IPS-18c (cell line): ENCODE measurements at regions not wholly inside any gene's neighbourhood (a gene's known extent, or its start where the extent isn't known, plus 50 kb on each side); places are given as distances from the start of the nearest gene placed in this dataset.
"Not testable (repeated sequence)": the region's sequence is repeated elsewhere in the genome, so short reads cannot be mapped to it uniquely, and the experiment has no call there.

ENCODE experiments used
- H3K4me3 ChIP-seq: 2 replicates; pipeline ENCODE4 v1.7.0; 2013; ENCODE audit warnings: low read depth, mild to moderate bottlenecking, low read length, moderate library complexity; ENCODE audit not compliant: insufficient read depth
- H3K9me3 ChIP-seq: one replicate; pipeline ENCODE4 v1.6.1; 2013; ENCODE audit warnings: mild to moderate bottlenecking, low read length, moderate library complexity; ENCODE audit not compliant: control insufficient read depth, insufficient read depth

DNA sequence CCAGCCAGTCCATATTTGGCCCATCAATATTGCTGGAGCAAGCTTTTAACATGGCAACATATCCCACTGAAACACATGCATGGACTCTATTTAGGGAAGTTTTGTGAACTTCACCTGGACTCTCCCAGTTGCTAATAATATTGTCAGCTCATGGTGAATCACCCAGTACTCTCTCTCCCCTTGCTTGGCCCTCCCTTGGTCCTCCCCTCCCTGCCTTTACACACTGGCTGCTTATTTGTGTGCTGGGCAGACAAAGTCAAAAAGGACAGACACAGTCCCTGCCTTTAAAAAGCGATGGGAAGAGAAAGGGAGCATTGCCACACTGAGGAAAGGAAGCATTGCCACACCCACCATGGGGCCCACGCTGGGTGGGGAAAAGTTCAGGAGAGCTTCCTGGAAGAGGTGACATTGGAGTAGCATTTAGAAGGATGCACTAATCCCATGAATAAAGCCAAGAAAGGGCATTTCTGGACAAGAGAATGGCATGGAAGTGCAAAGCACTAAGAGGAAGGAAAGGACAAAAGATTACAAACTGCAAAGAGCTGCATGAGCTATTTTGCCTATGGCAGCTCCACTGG, 143.4 kb upstream of the EXOC2 start:
- Histone ChIP-seq H3K9me3 (no peaks in the 10 kb centered on the region), H3K4me3 (no peak overlapping the region)

- Histone ChIP-seq H3K9me3 (no peaks in the 10 kb centered on the region), H3K4me3 (no peak overlapping the region)
Observed at GRCh38 chr6:835476-836160, 142.7 kb upstream of the EXOC2 start.

DNA sequence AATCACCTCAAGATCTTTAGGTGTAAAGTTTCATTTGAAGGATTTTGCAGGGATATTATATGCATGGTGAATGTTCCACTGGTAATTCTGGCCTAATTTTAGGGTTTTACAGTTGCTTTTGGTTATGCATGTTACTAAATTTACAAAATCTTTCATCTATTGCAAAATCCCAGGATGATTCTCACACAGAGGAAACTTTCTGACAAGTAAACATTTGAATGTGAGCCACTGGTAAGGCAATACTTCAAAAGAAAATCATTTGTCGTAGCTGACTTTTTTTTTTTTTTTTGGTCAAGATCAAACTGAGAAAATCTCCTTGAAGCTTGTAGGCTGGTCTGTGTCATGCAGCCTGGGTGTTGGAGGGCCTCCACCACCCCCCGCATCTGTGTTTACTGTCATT, 141.9 kb upstream of the EXOC2 start:
- Histone ChIP-seq H3K4me3 (no peak overlapping the region), H3K9me3 (no peaks in the 10 kb centered on the region)

DNA sequence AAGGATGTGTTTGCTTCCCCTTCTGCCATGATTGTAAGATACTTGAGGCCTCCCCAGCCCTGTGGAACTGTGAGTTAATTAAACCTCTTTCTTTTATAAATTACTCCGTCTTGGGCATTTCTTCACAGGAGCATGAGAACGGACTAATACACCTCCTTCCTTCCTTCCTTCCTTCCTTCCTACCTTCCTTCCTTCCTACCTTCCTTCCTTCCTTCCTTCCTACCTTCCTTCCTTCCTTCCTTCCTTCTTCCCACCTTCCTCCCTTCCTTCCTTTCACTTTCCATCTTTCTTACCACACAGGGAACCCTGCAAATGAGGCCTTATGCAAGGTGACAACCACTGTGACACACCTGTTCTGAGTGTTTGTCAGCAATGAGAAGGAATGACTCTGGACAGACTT, 141.3 kb upstream of the EXOC2 start:
- no peak overlapping the region for H3K4me3 ChIP-seq
- no peaks in the 10 kb centered on the region for H3K9me3 ChIP-seq

DNA sequence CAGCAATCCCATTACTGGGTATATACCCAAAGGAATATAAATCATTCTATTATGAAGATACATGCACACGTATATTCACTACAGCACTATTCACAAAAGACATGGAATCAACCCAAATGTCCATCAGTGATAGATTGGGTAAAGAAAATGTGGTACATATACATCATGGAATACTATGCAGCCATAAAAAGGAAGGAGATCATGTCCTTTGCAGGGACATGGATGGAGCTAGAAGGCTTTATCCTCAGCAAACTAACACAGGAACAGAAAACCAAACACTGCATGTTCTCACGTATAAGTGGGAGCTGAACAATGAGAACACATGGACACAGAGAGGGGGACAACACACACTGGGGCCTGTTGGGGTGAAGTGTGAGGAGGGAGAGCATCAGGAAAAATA, 139.9 kb upstream of the EXOC2 start:
- not testable (repeated sequence) for H3K9me3 ChIP-seq, H3K4me3 ChIP-seq

DNA sequence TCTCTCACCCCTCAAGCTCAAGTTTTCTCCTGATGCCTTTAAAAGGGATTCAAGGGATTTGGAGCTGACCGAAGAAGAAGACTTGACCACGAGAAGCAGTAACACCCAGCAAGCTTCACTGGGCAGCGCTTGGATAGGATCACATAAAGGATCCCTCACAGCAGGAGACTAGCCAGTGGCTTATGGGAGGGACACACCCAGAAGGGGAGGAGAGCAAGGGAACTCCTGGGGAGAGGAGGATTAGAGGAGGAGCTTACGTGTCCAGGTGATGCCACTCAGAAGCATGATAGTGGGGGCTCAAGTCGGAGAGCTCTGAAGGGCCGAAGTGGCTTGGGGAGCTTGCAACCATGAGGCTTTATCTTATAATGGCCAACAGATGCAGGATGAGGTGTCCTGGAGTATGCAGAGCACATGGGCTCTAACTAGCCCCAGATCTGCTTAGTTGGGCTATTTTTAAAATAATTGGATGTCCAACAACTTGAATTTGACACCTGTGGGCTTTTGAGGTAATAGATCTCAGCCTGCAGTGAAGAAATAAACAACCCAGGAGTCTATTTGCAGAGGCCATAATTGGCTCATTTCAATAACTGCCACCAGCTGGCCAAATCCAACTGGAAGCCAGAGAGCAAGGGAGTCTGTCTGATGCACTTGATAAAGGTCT, 137.9 kb upstream of the EXOC2 start:
- no peaks in the 10 kb centered on the region for H3K9me3 ChIP-seq
- no peak overlapping the region for H3K4me3 ChIP-seq

DNA sequence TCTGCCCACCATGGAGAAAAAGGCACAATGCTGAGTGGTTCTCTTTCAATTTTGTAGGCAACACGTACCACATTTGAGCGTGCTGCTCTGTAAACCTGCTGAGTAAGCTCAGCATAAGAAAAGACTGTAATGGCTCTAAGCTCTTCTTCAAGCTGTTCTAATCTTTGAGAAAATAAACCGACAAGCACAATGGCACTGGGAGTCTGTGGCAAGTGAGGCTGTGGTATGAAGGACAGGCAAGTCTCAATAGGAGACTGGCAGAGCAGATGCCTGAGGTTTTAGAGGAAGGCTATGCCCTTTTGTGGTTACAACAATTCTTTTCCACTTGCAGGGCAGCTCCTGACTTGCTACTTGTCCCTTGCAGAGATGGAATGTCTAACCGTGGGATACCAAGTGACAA, 136.7 kb upstream of the EXOC2 start:
- Histone ChIP-seq H3K4me3 (no peak overlapping the region), H3K9me3 (no peaks in the 10 kb centered on the region)

DNA sequence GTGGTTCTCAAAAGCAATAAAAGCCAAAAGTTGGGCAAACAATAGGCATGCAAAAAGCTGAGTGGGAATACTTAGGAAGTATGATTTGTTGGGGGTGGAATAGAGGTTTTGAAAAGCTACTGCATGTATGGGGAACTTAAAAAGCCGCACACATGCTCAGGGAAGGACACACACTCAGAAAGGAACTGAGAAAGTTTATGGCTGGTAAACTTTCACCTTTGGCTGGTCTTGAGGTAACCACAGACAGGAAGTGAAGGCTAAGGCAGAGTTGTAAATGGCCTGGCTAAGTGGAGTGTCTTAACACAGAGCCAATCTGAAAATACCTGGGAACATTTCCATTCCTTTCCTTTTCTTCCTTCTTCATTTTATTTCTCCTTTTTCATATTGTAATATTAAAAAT, 134.5 kb upstream of the EXOC2 start:
- H3K9me3 ChIP-seq, result no peaks in the 10 kb centered on the region

DNA sequence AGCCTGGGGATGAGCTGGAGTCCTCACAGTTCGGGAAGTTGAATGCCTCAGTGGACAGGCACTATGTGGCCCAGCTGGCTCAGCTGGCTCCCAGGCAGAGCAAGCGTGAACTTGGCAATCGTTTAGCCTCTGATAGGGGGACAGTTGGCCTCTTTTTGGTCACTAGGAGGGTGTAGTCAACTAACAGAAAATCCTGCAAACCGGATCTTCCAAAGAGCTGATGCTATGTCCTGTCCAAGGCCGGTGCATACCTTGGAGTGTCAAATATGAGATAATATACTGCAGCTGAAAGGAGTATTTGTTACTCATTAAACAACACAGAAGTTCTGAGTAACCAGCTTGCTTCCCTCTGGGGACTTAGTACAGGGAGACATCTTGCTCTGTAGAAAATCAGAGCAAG, 126.2 kb upstream of the EXOC2 start:
- H3K4me3 ChIP-seq, result no peak overlapping the region

More for the DNA sequence above, 134.5 kb upstream of the EXOC2 start:
- no peak overlapping the region for H3K4me3 ChIP-seq

DNA sequence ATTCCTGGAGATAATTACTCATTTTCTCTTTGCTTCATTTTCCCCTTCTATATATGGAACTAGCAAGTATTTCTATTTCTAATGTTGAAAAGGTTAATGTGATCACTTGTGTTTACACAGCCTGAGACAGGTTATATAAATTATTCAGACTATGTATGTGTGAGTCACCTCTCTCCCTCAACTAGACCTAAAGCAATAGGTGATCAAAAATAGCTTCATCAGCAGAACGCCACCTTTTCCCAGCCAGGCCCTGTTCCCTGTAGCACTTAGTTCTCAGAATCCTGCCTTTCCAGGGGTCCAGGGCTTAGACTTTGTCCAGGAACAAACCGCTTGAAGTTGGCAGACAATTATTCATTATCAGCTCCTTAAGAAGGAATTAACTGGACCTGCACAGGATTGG, 125.3 kb upstream of the EXOC2 start:
- Histone ChIP-seq H3K4me3 (no peak overlapping the region), H3K9me3 (no peaks in the 10 kb centered on the region)

More for the DNA sequence above, 126.2 kb upstream of the EXOC2 start:
- H3K9me3 ChIP-seq, result no peaks in the 10 kb centered on the region

DNA sequence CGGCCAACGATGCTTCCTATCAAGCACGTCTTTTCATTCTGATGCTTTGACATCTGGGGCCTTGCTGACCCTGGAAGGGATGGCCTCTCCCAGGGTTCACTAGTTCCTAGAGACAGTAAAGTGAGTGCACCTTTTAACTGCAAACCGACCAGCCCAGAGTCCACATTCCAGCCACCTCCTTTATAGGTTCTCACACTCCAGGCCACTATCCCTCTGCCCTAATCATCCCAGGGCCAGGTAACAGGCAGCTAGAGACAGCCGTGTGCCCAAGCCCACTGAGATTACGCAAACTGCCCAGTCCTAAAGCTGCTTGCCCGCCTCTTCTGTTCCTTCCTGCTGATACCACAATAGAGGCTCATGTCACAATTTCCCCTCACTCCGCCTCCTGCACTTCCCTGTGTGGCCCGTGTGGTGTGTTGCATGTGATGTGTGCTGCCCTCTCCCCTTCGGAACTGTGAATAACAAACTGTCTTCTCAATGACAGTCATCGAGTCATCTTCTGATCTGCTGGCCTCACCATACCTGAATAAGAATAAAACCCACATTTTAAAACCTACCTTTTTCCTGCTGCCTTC, 123.7 kb upstream of the EXOC2 start:
- H3K4me3 ChIP-seq, result no peak overlapping the region
- no peaks in the 10 kb centered on the region for H3K9me3 ChIP-seq

DNA sequence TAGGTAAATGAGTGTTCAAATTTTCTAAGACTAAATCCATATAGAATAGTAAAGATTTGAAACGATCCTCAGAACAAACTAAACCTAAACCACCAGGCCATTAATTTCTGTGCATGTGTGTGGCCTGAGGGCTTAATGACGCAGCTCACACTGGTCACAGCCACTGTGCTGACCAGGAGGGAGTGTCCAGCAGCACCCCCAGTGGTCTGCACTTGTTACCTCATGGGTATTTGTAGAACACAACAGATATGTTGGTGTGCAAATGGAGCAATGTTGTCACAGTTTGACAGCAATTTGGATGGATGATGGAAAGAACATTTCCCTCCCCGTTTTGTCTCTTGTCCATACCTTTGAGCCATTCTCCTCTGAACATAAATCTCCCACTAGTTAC, 122.4 kb upstream of the EXOC2 start:
- Histone ChIP-seq H3K9me3 (no peaks in the 10 kb centered on the region), H3K4me3 (no peak overlapping the region)

DNA sequence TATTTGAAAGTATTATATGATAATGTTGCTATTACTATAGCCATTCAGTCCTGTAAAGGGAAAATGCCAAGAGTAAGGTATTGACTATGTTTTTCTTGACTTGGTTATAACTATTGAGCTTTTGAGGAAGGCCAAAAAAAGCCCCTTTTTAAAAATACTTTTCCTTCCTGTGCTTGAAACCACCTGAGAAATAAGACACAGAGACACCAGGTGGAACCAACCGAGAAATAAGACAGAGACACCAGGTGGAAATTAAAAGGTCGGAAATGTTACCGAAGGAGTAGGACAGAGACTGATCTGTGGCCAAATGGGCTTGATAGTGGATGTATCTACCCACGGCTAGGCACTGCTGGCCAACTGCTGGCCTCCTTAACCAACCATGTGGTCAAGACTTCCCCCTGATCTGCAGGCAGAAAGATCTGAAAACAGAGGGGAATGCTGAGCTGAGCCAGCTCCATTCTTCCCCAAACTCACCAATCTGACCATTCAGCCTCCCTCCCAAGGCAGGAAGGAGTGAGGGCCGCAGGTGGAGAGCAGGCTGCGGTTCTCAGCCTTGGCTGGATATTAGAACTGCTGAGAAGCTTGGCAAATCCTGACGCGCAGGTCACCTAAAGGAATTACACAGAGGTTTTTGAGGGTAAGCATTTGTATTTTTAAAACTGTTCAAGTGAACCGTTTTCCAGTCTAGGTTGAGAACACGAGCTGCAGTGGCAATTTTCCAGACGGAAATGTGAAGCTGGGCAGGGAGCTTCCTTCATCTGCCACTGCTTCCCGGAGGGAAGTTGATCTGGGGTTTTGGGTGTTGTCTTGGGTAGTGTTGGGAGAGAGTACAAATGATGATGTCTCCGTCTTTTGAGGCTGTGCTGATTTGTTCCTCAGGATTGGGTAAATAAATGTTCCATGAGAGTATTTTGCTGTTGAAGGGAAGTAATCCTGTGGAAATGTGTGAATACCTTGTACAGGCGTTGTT, 121.7 kb upstream of the EXOC2 start:
- no peaks in the 10 kb centered on the region for H3K9me3 ChIP-seq
- H3K4me3 ChIP-seq, result no peak overlapping the region

- Histone ChIP-seq H3K9me3 (no peaks in the 10 kb centered on the region), H3K4me3 (no peak overlapping the region)
Observed at GRCh38 chr6:811831-812230, 118.9 kb upstream of the EXOC2 start.

DNA sequence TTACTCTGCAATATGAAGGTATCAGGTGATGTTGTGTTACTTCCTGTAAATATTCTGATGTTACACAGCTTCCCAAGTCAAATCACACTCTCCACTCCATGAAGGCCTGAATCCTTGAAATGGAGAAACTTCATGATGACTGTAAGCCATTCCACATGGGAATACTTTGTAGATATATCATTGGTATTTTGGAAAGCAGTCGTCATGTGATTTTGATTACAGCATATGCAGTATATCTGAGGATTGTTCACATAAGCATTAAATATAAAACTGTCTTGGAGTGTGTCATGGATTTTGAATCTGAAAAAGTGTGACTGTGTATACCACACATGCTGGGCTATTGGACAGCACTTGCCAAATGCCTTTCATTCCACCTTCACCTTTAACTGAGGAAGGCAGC, 118.3 kb upstream of the EXOC2 start:
- no peaks in the 10 kb centered on the region for H3K9me3 ChIP-seq
- no peak overlapping the region for H3K4me3 ChIP-seq

DNA sequence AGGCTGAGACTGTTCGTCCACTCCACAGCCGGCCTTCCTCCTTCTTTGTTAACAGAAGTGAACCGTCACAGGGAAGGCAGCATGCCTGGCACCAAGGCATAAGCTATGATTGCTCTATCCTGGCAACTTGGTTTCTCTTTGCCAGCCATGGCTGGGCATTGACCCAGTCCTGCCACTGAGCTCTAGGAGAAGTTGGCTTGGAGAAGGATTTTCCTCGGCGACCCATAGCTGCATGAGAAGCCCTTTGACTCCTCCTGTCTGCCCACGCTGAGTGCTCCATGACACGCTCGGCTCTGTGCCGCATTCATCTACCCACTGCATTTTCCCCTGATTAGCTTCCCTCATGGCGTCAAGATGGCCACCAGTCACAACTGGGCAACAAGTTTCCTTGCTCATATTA, 111.8 kb upstream of the EXOC2 start:
- Histone ChIP-seq H3K4me3 (no peak overlapping the region), H3K9me3 (peaks cover 3% of the 10 kb centered on the region)

DNA sequence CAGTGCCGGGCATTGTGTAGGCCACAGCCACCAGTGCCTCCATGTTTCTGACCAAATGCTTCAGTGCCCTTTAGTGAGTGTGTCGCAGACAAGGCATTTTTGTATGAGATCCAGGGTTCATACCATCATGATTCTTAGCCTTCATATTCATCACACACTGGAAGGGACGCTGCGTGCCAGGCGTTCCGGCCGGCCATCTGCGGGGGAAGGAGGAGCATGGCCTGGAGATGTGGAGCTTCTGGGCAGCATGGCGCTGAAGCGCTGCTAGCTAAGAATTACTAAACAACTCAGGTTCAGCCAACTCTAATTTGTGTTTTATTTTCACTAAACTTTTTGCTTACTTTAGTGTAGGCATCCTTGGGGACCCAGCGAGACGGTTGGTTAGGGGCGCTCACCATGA, 111.4 kb upstream of the EXOC2 start:
- no peak overlapping the region for H3K4me3 ChIP-seq

More for the DNA sequence above, 111.4 kb upstream of the EXOC2 start:
- H3K9me3 ChIP-seq, result peaks cover 3% of the 10 kb centered on the region
